SK-N-MC (cell line): ENCODE measurements at regions not wholly inside any gene's neighbourhood (a gene's known extent, or its start where the extent isn't known, plus 50 kb on each side); places are given as distances from the start of the nearest gene placed in this dataset.

Experiments used
- EZH2 ChIP-seq: fragments of 200-600 bp; sonication (generic); IDR thresholded peaks from one replicate; pipeline ENCODE4 v1.6.1; 2017; ENCODE audit warnings: antibody characterized with exemption
- FOXP2 ChIP-seq: optimal IDR thresholded peaks from 2 replicates; pipeline ENCODE3; 2011; ENCODE audit warnings: mild to moderate bottlenecking, moderate library complexity; ENCODE audit not compliant: insufficient read depth; ENCODE audit errors: extremely low read length, control extremely low read depth
- POLR2AphosphoS5 ChIP-seq: IDR thresholded peaks from 2 replicates; pipeline ENCODE4 v1.6.1; 2012; ENCODE audit warnings: mild to moderate bottlenecking, low read depth, low read length, borderline replicate concordance

DNA sequence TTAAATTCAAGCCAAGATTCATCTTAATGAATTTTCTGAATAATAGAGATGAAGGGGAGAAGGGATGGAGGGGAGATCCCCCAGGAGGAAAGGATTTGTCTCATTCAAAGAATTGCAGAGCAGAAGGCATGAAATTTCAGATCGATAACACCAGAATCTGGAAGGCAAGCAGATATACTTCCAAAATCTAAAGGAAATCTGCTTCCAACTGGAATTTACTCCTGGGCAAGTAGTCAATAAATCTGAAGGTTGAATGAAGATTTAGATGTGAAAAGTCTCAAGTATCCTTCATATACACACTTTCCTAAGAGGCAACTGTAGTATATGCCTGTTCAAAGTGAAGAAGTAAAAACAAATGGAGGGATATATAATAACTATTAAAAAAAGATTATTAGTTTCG lies 1190.8 kb upstream of the CELF4 start:
- TF ChIP-seq POLR2AphosphoS5 (no peak), FOXP2 (no peak), EZH2 (no peak)
